ENCODE measurements at regions not wholly inside any gene's neighbourhood (a gene's known extent, or its start where the extent isn't known, plus 50 kb on each side); places are given as distances from the start of the nearest gene placed in this dataset.

GRCh38 chr5:124515497-124516245, 230.8 kb downstream of the ZNF608 start:
- Mint-ChIP-seq H3K4me1 (ENCODE audit: low read depth, unreplicated experiment) (no peaks in the 10 kb centered on the region), H3K27me3 (ENCODE audit: unreplicated experiment) (no peaks in the 10 kb centered on the region), H3K36me3 (ENCODE audit: insufficient read depth, unreplicated experiment) (no peaks in the 10 kb centered on the region), H3K27ac (ENCODE audit: unreplicated experiment) (no peak overlapping the region), H3K9me3 (ENCODE audit: low read depth, unreplicated experiment) (no peaks in the 10 kb centered on the region), H3K4me3 (ENCODE audit: low read depth, unreplicated experiment) (no peak overlapping the region)
- TF ChIP-seq, protein P1, sequence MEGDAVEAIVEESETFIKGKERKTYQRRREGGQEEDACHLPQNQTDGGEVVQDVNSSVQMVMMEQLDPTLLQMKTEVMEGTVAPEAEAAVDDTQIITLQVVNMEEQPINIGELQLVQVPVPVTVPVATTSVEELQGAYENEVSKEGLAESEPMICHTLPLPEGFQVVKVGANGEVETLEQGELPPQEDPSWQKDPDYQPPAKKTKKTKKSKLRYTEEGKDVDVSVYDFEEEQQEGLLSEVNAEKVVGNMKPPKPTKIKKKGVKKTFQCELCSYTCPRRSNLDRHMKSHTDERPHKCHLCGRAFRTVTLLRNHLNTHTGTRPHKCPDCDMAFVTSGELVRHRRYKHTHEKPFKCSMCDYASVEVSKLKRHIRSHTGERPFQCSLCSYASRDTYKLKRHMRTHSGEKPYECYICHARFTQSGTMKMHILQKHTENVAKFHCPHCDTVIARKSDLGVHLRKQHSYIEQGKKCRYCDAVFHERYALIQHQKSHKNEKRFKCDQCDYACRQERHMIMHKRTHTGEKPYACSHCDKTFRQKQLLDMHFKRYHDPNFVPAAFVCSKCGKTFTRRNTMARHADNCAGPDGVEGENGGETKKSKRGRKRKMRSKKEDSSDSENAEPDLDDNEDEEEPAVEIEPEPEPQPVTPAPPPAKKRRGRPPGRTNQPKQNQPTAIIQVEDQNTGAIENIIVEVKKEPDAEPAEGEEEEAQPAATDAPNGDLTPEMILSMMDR (IDR thresholded peaks at IDR 0.05; ENCODE audit: unreplicated experiment): no peak
- CTCF ChIA-PET: interaction anchor here (0.5 kb wide), 1 partner anchor 242 kb away, joined by 4 read pairs; no protein-coding TSS in a partner anchor
- no peak for DNase-seq
- intact Hi-C loops (cut with micrococcal nuclease; ENCODE audit: unreplicated experiment): no loop called here
- BruUV-seq (replicated peaks): no TSS peak

DNA sequence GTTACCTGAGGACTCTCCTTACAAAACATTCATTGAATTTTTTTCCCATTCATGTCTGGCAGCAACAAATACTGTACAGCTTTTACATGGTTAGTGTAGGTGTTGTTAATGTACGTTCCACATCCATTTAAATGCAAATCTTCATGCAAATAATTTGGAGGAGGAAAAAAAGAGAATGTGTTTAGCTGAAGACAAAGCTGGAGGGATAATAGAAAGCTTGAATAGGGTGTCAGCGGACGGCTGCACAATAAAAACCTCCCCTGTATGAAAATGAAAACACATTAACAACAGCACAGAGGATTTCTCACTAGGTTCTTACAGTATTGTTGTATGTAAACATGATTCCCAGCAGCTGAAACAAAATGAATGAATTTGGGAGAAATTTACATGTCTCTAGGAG, 231.5 kb downstream of the ZNF608 start:
- TF ChIP-seq, protein P1 (IDR thresholded peaks at IDR 0.05; ENCODE audit: unreplicated experiment): no peak
- no peaks in the 10 kb centered on the region for H3K36me3 Mint-ChIP-seq (ENCODE audit: insufficient read depth, unreplicated experiment)
- CTCF ChIA-PET: interaction anchor here (0.5 kb wide), 1 partner anchor 243 kb away, joined by 4 read pairs; no protein-coding TSS in a partner anchor
- no peak for DNase-seq
- H3K4me3 Mint-ChIP-seq (ENCODE audit: low read depth, unreplicated experiment): no peak overlapping the region
- H3K9me3 Mint-ChIP-seq (ENCODE audit: low read depth, unreplicated experiment): no peaks in the 10 kb centered on the region
- intact Hi-C loops (cut with micrococcal nuclease; ENCODE audit: unreplicated experiment): no loop called here
- no TSS peak for BruUV-seq (replicated peaks)
- H3K27ac Mint-ChIP-seq (ENCODE audit: unreplicated experiment): no peak overlapping the region
- no peaks in the 10 kb centered on the region for H3K27me3 Mint-ChIP-seq (ENCODE audit: unreplicated experiment)
- H3K4me1 Mint-ChIP-seq (ENCODE audit: low read depth, unreplicated experiment): no peaks in the 10 kb centered on the region

- Mint-ChIP-seq H3K9me3 (ENCODE audit: low read depth, unreplicated experiment) (no peaks in the 10 kb centered on the region), H3K36me3 (ENCODE audit: insufficient read depth, unreplicated experiment) (no peaks in the 10 kb centered on the region), H3K4me3 (ENCODE audit: low read depth, unreplicated experiment) (no peak overlapping the region), H3K4me1 (ENCODE audit: low read depth, unreplicated experiment) (no peaks in the 10 kb centered on the region), H3K27ac (ENCODE audit: unreplicated experiment) (no peak overlapping the region), H3K27me3 (ENCODE audit: unreplicated experiment) (no peaks in the 10 kb centered on the region)
- no TSS peak for BruUV-seq (replicated peaks)
- intact Hi-C loops (cut with micrococcal nuclease; ENCODE audit: unreplicated experiment): no loop called here
- CTCF ChIA-PET: no interaction called here
- DNase-seq: no peak
- TF ChIP-seq, protein P1 (IDR thresholded peaks at IDR 0.05; ENCODE audit: unreplicated experiment): no peak
Measured at GRCh38 chr5:124512952-124513632, 233.3 kb downstream of the ZNF608 start.

DNA sequence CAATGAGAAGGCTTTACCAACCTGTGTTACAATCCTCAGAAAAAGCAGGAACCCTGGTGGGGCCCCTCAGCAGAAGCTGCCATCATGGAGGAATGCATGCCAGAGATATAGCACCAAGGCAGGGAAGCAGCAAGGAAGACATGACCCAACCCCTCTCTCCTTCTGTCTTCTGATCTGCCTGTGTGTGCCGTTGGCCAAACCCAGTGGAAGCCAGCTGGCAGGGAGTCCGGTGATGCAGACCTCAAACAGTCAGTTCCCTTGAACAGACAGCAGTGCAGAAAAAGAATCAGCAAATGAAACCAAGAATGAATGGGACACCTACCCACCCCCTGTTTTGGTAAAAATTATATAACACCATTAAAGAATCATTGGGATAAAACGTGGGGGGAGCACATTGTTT, 234.2 kb downstream of the ZNF608 start:
- H3K27me3 Mint-ChIP-seq (ENCODE audit: unreplicated experiment): no peaks in the 10 kb centered on the region
- no peaks in the 10 kb centered on the region for H3K36me3 Mint-ChIP-seq (ENCODE audit: insufficient read depth, unreplicated experiment)
- intact Hi-C loops (cut with micrococcal nuclease; ENCODE audit: unreplicated experiment): no loop called here
- no peak overlapping the region for H3K4me3 Mint-ChIP-seq (ENCODE audit: low read depth, unreplicated experiment)
- TF ChIP-seq, protein P1 (IDR thresholded peaks at IDR 0.05; ENCODE audit: unreplicated experiment): no peak
- CTCF ChIA-PET: no interaction called here
- no peak overlapping the region for H3K27ac Mint-ChIP-seq (ENCODE audit: unreplicated experiment)
- H3K9me3 Mint-ChIP-seq (ENCODE audit: low read depth, unreplicated experiment): no peaks in the 10 kb centered on the region
- H3K4me1 Mint-ChIP-seq (ENCODE audit: low read depth, unreplicated experiment): no peaks in the 10 kb centered on the region
- DNase-seq: no peak
- BruUV-seq (replicated peaks): no TSS peak
